ENCODE measurements at regions not wholly inside any gene's neighbourhood (a gene's known extent, or its start where the extent isn't known, plus 50 kb on each side); places are given as distances from the start of the nearest gene placed in this dataset.

- no peak overlapping the region for H3K4me3 ChIP-seq (ENCODE audit: low read depth, low read length)
- no peak for TF ChIP-seq CTCF (IDR thresholded peaks at IDR 0.05; ENCODE audit: low read depth, low read length)
Observed at GRCh38 chrX:43605351-43605750, 50.7 kb upstream of the MAOA start.

All from WI38 (cell line).